ENCODE measurements at regions not wholly inside any gene's neighbourhood (a gene's known extent, or its start where the extent isn't known, plus 50 kb on each side); places are given as distances from the start of the nearest gene placed in this dataset.

- TF ChIP-seq E2F2 (CRISPR knock-in tag; IDR thresholded peaks at IDR 0.05; ENCODE audit: borderline replicate concordance), result no peak
- TF ChIP-seq ZNF687 (CRISPR knock-in tag; IDR thresholded peaks at IDR 0.05), result peak; percentile 16; the same call in 1 of the 2 replicates
- 0 out of 4 replicates have a peak, but pooled peaks of 1 of the 2 experiments have one; percentile 10 for TF ChIP-seq EP300 (IDR thresholded peaks at IDR 0.05; ENCODE audit: low read depth in 2 of 2, low read length in 2 of 2)
- no peak for TF ChIP-seq EP300 (CRISPR knock-in tag; IDR thresholded peaks at IDR 0.05; ENCODE audit: borderline replicate concordance)
- TF ChIP-seq SP5 (CRISPR knock-in tag; IDR thresholded peaks at IDR 0.05; ENCODE audit: borderline replicate concordance, low read depth), result no peak
- TF ChIP-seq, protein P1, sequence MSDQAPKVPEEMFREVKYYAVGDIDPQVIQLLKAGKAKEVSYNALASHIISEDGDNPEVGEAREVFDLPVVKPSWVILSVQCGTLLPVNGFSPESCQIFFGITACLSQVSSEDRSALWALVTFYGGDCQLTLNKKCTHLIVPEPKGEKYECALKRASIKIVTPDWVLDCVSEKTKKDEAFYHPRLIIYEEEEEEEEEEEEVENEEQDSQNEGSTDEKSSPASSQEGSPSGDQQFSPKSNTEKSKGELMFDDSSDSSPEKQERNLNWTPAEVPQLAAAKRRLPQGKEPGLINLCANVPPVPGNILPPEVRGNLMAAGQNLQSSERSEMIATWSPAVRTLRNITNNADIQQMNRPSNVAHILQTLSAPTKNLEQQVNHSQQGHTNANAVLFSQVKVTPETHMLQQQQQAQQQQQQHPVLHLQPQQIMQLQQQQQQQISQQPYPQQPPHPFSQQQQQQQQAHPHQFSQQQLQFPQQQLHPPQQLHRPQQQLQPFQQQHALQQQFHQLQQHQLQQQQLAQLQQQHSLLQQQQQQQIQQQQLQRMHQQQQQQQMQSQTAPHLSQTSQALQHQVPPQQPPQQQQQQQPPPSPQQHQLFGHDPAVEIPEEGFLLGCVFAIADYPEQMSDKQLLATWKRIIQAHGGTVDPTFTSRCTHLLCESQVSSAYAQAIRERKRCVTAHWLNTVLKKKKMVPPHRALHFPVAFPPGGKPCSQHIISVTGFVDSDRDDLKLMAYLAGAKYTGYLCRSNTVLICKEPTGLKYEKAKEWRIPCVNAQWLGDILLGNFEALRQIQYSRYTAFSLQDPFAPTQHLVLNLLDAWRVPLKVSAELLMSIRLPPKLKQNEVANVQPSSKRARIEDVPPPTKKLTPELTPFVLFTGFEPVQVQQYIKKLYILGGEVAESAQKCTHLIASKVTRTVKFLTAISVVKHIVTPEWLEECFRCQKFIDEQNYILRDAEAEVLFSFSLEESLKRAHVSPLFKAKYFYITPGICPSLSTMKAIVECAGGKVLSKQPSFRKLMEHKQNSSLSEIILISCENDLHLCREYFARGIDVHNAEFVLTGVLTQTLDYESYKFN (CRISPR knock-in tag; conservative IDR thresholded peaks at IDR 0.05), result 0 out of 2 replicates have a peak, but pooled peaks have one; percentile 28
- no peak for TF ChIP-seq ZNF615 (CRISPR knock-in tag; IDR thresholded peaks at IDR 0.05; ENCODE audit: borderline replicate concordance)
- peak in 1 of 2 experiments; percentile 36; a peak in 1 of 4 replicates for TF ChIP-seq NR2F1 (CRISPR knock-in tag; IDR thresholded peaks at IDR 0.05)
- peak; percentile 83 for TF ChIP-seq RARA (CRISPR knock-in tag; IDR thresholded peaks at IDR 0.05)
- TF ChIP-seq LCORL (IDR thresholded peaks at IDR 0.05), result no peak
- 0 out of 2 replicates have a peak, but pooled peaks have one; percentile 26 for TF ChIP-seq LCORL (CRISPR knock-in tag; IDR thresholded peaks at IDR 0.05)
- no peak for TF ChIP-seq GPN1 (CRISPR knock-in tag; IDR thresholded peaks at IDR 0.05; ENCODE audit: borderline replicate concordance)
- TF ChIP-seq CEBPB (IDR thresholded peaks at IDR 0.05; ENCODE audit: borderline replicate concordance, low read depth, low read length), result no peak
- TF ChIP-seq GATAD2A (CRISPR knock-in tag; IDR thresholded peaks at IDR 0.05), result peak; percentile 46; the same call in 1 of the 2 replicates
- TF ChIP-seq NCOR1 (IDR thresholded peaks at IDR 0.05; ENCODE audit: borderline replicate concordance, low read length), result peak; percentile 34; the same call in 1 of the 2 replicates
- peak; percentile 25; the same call in 1 of the 2 replicates for TF ChIP-seq HDAC1 (CRISPR knock-in tag; IDR thresholded peaks at IDR 0.05)
- TF ChIP-seq PAWR (CRISPR knock-in tag; IDR thresholded peaks at IDR 0.05; ENCODE audit: borderline replicate concordance), result no peak
- TF ChIP-seq, protein P2, sequence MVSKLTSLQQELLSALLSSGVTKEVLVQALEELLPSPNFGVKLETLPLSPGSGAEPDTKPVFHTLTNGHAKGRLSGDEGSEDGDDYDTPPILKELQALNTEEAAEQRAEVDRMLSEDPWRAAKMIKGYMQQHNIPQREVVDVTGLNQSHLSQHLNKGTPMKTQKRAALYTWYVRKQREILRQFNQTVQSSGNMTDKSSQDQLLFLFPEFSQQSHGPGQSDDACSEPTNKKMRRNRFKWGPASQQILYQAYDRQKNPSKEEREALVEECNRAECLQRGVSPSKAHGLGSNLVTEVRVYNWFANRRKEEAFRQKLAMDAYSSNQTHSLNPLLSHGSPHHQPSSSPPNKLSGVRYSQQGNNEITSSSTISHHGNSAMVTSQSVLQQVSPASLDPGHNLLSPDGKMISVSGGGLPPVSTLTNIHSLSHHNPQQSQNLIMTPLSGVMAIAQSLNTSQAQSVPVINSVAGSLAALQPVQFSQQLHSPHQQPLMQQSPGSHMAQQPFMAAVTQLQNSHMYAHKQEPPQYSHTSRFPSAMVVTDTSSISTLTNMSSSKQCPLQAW (CRISPR knock-in tag; IDR thresholded peaks at IDR 0.05), result no peak
- no peak for TF ChIP-seq NFKB2 (CRISPR knock-in tag; IDR thresholded peaks at IDR 0.05; ENCODE audit: borderline replicate concordance)
These were observed 60.9 kb downstream of the SOWAHB start (continued) for GRCh38 chr4:76836860-76837562.
